Activated CD4-positive, alpha-beta T cell treated with anti-CD3 and anti-CD28 coated beads, Interleukin-2, amount 10 ng/mL, durations not matched to agents 24 days and 14 days (primary cell): ENCODE measurements at regions not wholly inside any gene's neighbourhood (a gene's known extent, or its start where the extent isn't known, plus 50 kb on each side); places are given as distances from the start of the nearest gene placed in this dataset.

ENCODE experiments used
- DNase-seq: peaks from one replicate; pipeline ENCODE4 v3.0.0; 2022
- H3K27ac Mint-ChIP-seq: one replicate; pipeline ENCODE4 v1.8.0; 2022; ENCODE audit warnings: mild to moderate bottlenecking, mixed read lengths
- H3K27me3 Mint-ChIP-seq: one replicate; pipeline ENCODE4 v1.8.0; 2022; ENCODE audit warnings: mixed read lengths
- H3K36me3 Mint-ChIP-seq: one replicate; pipeline ENCODE4 v1.8.0; 2022; ENCODE audit warnings: low read depth, mild to moderate bottlenecking, mixed read lengths
- H3K4me1 Mint-ChIP-seq: one replicate; pipeline ENCODE4 v1.8.0; 2021; ENCODE audit warnings: mixed read lengths
- H3K4me3 Mint-ChIP-seq: one replicate; pipeline ENCODE4 v1.8.0; 2022; ENCODE audit warnings: mild to moderate bottlenecking, moderate library complexity, mixed read lengths
- H3K9me3 Mint-ChIP-seq: one replicate; pipeline ENCODE4 v1.8.0; 2021; ENCODE audit warnings: mixed read lengths
- intact Hi-C: fragments of 100-400 bp; cut with micrococcal nuclease; formaldehyde crosslinking; loops from one replicate; pipeline ENCODE4 v1.15.1; 2023

GRCh38 chr2:21261591-21261990 lies 137.8 kb downstream of the TDRD15 start:
- Mint-ChIP-seq H3K27ac (no peak overlapping the region), H3K4me1 (no peaks in the 10 kb centered on the region), H3K36me3 (no peaks in the 10 kb centered on the region), H3K9me3 (no peaks in the 10 kb centered on the region), H3K27me3 (no peaks in the 10 kb centered on the region), H3K4me3 (no peak overlapping the region)
- DNase-seq = no peak
- intact Hi-C loops = no loop called here

- no peak for DNase-seq
- intact Hi-C loops = no loop called here
- no peak overlapping the region for H3K4me3 Mint-ChIP-seq
- no peak overlapping the region for H3K27ac Mint-ChIP-seq
- H3K4me1 Mint-ChIP-seq = no peaks in the 10 kb centered on the region
- no peaks in the 10 kb centered on the region for H3K27me3 Mint-ChIP-seq
- H3K36me3 Mint-ChIP-seq = no peaks in the 10 kb centered on the region
- H3K9me3 Mint-ChIP-seq = no peaks in the 10 kb centered on the region
Measured at GRCh38 chr2:21262426-21262940, 138.7 kb downstream of the TDRD15 start.

DNA sequence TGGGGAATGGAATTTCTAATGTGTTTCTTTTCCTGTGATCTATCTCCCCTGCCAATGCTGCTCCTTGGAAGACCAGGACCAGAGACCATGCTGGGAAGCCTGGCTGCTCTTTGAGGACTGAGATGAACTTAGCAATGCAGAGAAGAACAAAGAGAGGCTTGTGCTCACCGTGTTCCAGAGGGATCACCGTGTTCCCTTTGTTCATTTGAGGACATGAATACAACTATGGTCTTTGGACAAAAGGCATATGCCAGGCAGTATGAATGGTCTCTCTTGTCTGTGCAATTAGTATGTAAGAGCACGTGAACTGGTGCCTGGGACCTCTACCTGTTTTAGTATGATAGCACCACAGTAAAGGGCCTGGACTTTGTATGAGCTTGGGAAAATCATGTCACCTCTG lies 139.9 kb downstream of the TDRD15 start:
- no peaks in the 10 kb centered on the region for H3K36me3 Mint-ChIP-seq
- H3K27ac Mint-ChIP-seq = no peak overlapping the region
- intact Hi-C loops = no loop called here
- DNase-seq = no peak
- H3K27me3 Mint-ChIP-seq = no peaks in the 10 kb centered on the region
- H3K9me3 Mint-ChIP-seq = no peaks in the 10 kb centered on the region
- H3K4me1 Mint-ChIP-seq = no peaks in the 10 kb centered on the region
- H3K4me3 Mint-ChIP-seq = no peak overlapping the region

GRCh38 chr2:21265752-21266151 lies 142.0 kb downstream of the TDRD15 start:
- H3K9me3 Mint-ChIP-seq = no peaks in the 10 kb centered on the region
- no peak overlapping the region for H3K4me3 Mint-ChIP-seq
- H3K27ac Mint-ChIP-seq = no peak overlapping the region
- no peaks in the 10 kb centered on the region for H3K36me3 Mint-ChIP-seq
- no peak for DNase-seq
- H3K4me1 Mint-ChIP-seq = no peaks in the 10 kb centered on the region
- intact Hi-C loops = no loop called here
- no peaks in the 10 kb centered on the region for H3K27me3 Mint-ChIP-seq

- Mint-ChIP-seq H3K27me3 (no peaks in the 10 kb centered on the region), H3K36me3 (no peaks in the 10 kb centered on the region), H3K4me1 (no peaks in the 10 kb centered on the region), H3K4me3 (no peak overlapping the region), H3K9me3 (no peaks in the 10 kb centered on the region), H3K27ac (no peak overlapping the region)
- no peak for DNase-seq
- intact Hi-C loops = no loop called here
Measured at GRCh38 chr2:21267232-21267835, 143.6 kb downstream of the TDRD15 start.

DNA sequence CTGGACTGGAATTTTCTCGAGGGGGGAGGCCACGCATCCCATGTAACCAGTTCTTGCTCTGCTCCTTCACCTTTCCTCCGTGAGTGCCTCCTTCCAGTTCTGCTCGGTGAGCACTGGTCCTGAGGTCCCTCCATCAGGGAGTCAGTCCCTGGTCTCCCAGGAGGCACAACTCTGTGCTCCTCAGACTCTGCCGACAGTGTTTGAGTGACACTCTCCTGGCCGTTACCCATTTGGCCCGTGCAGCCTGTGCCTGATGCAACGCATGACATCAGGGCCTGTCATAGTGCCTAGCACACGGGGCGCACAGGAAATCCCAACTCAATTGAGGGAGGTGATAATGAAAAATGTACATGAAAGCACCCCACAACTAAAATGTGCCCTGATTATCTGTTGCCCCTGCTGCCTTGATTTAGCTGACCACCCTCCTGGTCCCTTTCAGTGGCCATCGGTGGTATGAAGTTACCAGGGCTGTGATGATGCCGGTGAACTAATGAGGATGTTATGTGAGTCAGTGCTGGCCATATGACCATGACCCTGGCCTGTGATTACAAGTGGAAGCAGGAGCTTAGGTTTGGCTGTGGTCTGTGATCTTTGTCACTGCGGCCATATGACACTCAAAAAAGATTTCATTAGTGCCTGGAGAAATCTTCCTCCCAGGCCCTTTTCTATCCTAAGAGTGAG lies 144.6 kb downstream of the TDRD15 start:
- intact Hi-C loops = no loop called here
- H3K27ac Mint-ChIP-seq = no peak overlapping the region
- no peaks in the 10 kb centered on the region for H3K9me3 Mint-ChIP-seq
- H3K4me1 Mint-ChIP-seq = no peaks in the 10 kb centered on the region
- H3K4me3 Mint-ChIP-seq = no peak overlapping the region
- no peaks in the 10 kb centered on the region for H3K36me3 Mint-ChIP-seq
- no peak for DNase-seq
- no peaks in the 10 kb centered on the region for H3K27me3 Mint-ChIP-seq

DNA sequence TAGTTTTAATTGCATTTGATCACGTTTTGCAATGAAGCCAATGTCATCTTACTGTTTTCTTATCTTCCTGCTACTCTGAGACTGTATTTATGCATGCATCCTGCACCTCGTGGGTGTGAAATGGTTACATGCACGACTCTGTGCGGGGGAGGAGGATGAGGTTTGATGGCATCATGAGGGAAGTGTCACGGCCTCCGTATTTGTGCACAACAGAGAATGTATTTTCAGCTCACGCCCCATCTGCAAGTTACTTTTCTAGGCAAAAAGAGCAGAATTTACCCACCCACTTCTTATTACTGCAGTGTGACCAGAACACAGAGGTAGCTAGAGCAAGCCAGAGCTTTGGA lies 145.1 kb downstream of the TDRD15 start:
- Mint-ChIP-seq H3K4me1 (no peaks in the 10 kb centered on the region), H3K27ac (no peak overlapping the region), H3K36me3 (no peaks in the 10 kb centered on the region), H3K27me3 (no peaks in the 10 kb centered on the region), H3K4me3 (no peak overlapping the region), H3K9me3 (no peaks in the 10 kb centered on the region)
- no peak for DNase-seq
- intact Hi-C loops = no loop called here

GRCh38 chr2:21269382-21269781 lies 145.6 kb downstream of the TDRD15 start:
- Mint-ChIP-seq H3K36me3 (no peaks in the 10 kb centered on the region), H3K27me3 (no peaks in the 10 kb centered on the region), H3K4me3 (no peak overlapping the region), H3K27ac (no peak overlapping the region), H3K4me1 (no peaks in the 10 kb centered on the region), H3K9me3 (no peaks in the 10 kb centered on the region)
- intact Hi-C loops = no loop called here
- no peak for DNase-seq

DNA sequence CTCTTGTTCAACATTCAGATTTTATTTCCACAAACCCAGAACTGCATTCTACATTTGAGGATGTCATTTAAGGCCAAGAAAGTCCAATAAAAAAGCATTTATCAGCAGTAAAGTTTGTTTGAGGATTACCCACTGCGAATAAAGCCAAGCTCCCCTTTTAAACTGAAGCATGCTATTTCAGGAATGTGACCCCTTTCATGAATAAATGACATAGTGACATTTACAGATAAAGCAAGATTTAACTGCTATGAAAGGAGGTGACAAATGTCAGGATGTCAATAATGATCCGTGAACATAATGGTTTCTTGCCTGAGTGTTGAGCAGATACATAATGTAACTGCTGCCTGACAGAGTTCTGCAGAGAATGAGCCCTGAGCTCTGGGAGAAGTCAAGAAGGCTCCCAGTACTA lies 146.3 kb downstream of the TDRD15 start:
- H3K36me3 Mint-ChIP-seq = no peaks in the 10 kb centered on the region
- intact Hi-C loops = no loop called here
- no peaks in the 10 kb centered on the region for H3K27me3 Mint-ChIP-seq
- no peaks in the 10 kb centered on the region for H3K9me3 Mint-ChIP-seq
- no peak overlapping the region for H3K27ac Mint-ChIP-seq
- H3K4me3 Mint-ChIP-seq = no peak overlapping the region
- H3K4me1 Mint-ChIP-seq = no peaks in the 10 kb centered on the region
- no peak for DNase-seq

- Mint-ChIP-seq H3K27ac (no peak overlapping the region), H3K4me3 (no peak overlapping the region), H3K4me1 (no peaks in the 10 kb centered on the region), H3K27me3 (no peaks in the 10 kb centered on the region), H3K36me3 (no peaks in the 10 kb centered on the region), H3K9me3 (no peaks in the 10 kb centered on the region)
- no peak for DNase-seq
- intact Hi-C loops = no loop called here
Measured at GRCh38 chr2:21270708-21271122, 146.9 kb downstream of the TDRD15 start.

- Mint-ChIP-seq H3K4me3 (no peak overlapping the region), H3K27ac (no peak overlapping the region), H3K4me1 (no peaks in the 10 kb centered on the region), H3K27me3 (no peaks in the 10 kb centered on the region), H3K9me3 (no peaks in the 10 kb centered on the region), H3K36me3 (no peaks in the 10 kb centered on the region)
- intact Hi-C loops = no loop called here
- DNase-seq = no peak
Measured at GRCh38 chr2:21276163-21276562, 152.4 kb downstream of the TDRD15 start.

GRCh38 chr2:21277068-21278056 lies 153.6 kb downstream of the TDRD15 start:
- no peak overlapping the region for H3K27ac Mint-ChIP-seq
- H3K36me3 Mint-ChIP-seq = no peaks in the 10 kb centered on the region
- DNase-seq = no peak
- intact Hi-C loops = no loop called here
- H3K9me3 Mint-ChIP-seq = no peaks in the 10 kb centered on the region
- H3K4me3 Mint-ChIP-seq = no peak overlapping the region
- no peaks in the 10 kb centered on the region for H3K27me3 Mint-ChIP-seq
- no peaks in the 10 kb centered on the region for H3K4me1 Mint-ChIP-seq

DNA sequence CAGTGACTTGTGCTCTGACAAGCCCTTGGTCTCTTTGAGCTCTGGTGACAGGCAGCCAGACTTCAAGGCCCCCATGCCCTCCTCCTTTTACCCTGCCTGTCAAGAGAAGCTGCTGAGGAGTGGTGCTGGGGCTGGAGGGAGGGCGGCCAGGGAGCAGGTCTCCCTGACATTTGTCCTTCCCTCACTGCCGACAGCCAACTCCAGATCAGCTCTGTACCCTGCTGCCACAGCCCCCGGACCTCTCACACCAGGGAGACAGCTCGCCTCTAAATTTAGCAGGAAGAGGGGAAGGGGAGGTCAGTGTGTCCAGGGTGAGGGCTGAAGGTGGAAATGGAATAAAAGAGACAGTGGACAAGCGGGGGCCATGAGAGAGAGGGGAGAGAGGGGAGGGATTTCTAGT lies 155.8 kb downstream of the TDRD15 start:
- H3K4me1 Mint-ChIP-seq = no peaks in the 10 kb centered on the region
- no peaks in the 10 kb centered on the region for H3K36me3 Mint-ChIP-seq
- intact Hi-C loops = no loop called here
- H3K27me3 Mint-ChIP-seq = no peaks in the 10 kb centered on the region
- no peak overlapping the region for H3K4me3 Mint-ChIP-seq
- H3K9me3 Mint-ChIP-seq = no peaks in the 10 kb centered on the region
- no peak overlapping the region for H3K27ac Mint-ChIP-seq
- no peak for DNase-seq

DNA sequence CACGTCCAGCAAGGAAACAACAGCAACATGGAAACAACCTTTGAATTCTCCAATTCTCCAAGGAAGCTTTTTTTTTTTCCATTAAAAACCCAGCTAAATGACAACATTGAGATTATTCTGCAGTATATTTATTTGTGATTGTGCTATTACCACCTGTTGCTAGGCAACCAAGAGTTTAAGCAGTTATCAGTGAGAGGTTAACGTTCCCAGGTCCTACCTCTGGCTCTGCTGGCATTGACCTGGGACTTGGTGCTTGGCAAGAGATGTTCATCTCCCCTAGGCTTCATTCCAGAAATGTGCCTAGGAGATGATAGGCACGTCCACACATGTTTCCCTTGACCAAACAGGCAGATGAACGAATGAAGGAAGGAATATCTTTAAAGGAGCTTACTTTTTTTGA lies 157.0 kb downstream of the TDRD15 start:
- no peaks in the 10 kb centered on the region for H3K36me3 Mint-ChIP-seq
- H3K27ac Mint-ChIP-seq = no peak overlapping the region
- intact Hi-C loops = no loop called here
- no peaks in the 10 kb centered on the region for H3K27me3 Mint-ChIP-seq
- no peak for DNase-seq
- H3K4me1 Mint-ChIP-seq = no peaks in the 10 kb centered on the region
- H3K9me3 Mint-ChIP-seq = no peaks in the 10 kb centered on the region
- H3K4me3 Mint-ChIP-seq = no peak overlapping the region
